ENCODE measurements at regions not wholly inside any gene's neighbourhood (a gene's known extent, or its start where the extent isn't known, plus 50 kb on each side); places are given as distances from the start of the nearest gene placed in this dataset.
"Not testable (repeated sequence)": the region's sequence is repeated elsewhere in the genome, so short reads cannot be mapped to it uniquely, and the experiment has no call there.

- not testable (repeated sequence) for DNase-seq
Observed at GRCh38 chr2:111511062-111511461, 372.9 kb downstream of the ANAPC1 start.

GRCh38 chr2:111512378-111512777, 371.6 kb downstream of the ANAPC1 start:
- DNase-seq: not testable (repeated sequence)

- not testable (repeated sequence) for DNase-seq
Observed at GRCh38 chr2:111514138-111514537, 369.9 kb downstream of the ANAPC1 start.

- DNase-seq: not testable (repeated sequence)
Observed at GRCh38 chr2:111517050-111517720, 366.8 kb downstream of the ANAPC1 start.

- not testable (repeated sequence) for DNase-seq
Observed at GRCh38 chr2:111517721-111518053, 366.3 kb downstream of the ANAPC1 start.

- DNase-seq: no peak
Observed at GRCh38 chr2:111519071-111519470, 364.9 kb downstream of the ANAPC1 start.

GRCh38 chr2:111522231-111522768, 361.7 kb downstream of the ANAPC1 start:
- no peak for DNase-seq

GRCh38 chr2:111523009-111523408, 361.0 kb downstream of the ANAPC1 start:
- no peak for DNase-seq

- DNase-seq: not testable (repeated sequence)
Observed at GRCh38 chr2:111525026-111525425, 359.0 kb downstream of the ANAPC1 start.

GRCh38 chr2:111526041-111526639, 357.9 kb downstream of the ANAPC1 start:
- DNase-seq: not testable (repeated sequence)

- DNase-seq: not testable (repeated sequence)
Observed at GRCh38 chr2:111527707-111528400, 356.1 kb downstream of the ANAPC1 start.

GRCh38 chr2:111529022-111529421, 355.0 kb downstream of the ANAPC1 start:
- DNase-seq: not testable (repeated sequence)

- not testable (repeated sequence) for DNase-seq
Observed at GRCh38 chr2:111530239-111530965, 353.6 kb downstream of the ANAPC1 start.

- not testable (repeated sequence) for DNase-seq
Observed at GRCh38 chr2:111532682-111533556, 351.1 kb downstream of the ANAPC1 start.

- not testable (repeated sequence) for DNase-seq
Observed at GRCh38 chr2:111533557-111534247, 350.3 kb downstream of the ANAPC1 start.

GRCh38 chr2:111534910-111535352, 349.1 kb downstream of the ANAPC1 start:
- DNase-seq: no peak

GRCh38 chr2:111535404-111535803, 348.6 kb downstream of the ANAPC1 start:
- no peak for DNase-seq

- DNase-seq: no peak
Observed at GRCh38 chr2:111537078-111537655, 346.8 kb downstream of the ANAPC1 start.

GRCh38 chr2:111539991-111540390, 344.0 kb downstream of the ANAPC1 start:
- not testable (repeated sequence) for DNase-seq

GRCh38 chr2:111542120-111542774, 341.7 kb downstream of the ANAPC1 start:
- not testable (repeated sequence) for DNase-seq
